ENCODE measurements at regions not wholly inside any gene's neighbourhood (a gene's known extent, or its start where the extent isn't known, plus 50 kb on each side); places are given as distances from the start of the nearest gene placed in this dataset.

DNA sequence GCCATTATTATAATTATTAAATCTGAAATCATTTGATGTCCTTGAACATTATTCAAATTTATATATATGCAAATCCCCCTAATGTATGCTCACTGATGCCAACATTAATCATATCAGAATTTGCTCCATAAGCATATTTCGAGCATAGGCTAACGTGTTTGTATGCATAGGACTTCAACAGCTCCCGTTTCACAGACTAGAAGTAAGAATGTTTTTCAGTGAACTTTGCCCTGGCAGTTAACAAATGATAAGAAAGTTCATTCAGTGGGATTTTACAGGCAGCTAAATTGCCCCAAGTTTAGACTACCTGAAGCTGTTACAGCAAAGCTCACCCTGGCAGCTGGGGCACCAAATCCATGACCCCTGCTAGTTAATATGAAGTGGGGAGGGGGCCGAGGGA lies 272.0 kb downstream of the LNPK start:
- Mint-ChIP-seq H3K4me3 (no peak overlapping the region), H3K27me3 (peaks cover 4% of the 10 kb centered on the region), H3K27ac (no peak overlapping the region), H3K36me3 (ENCODE audit: low read depth) (no peaks in the 10 kb centered on the region), H3K9me3 (no peaks in the 10 kb centered on the region), H3K4me1 (ENCODE audit: low read depth) (no peaks in the 10 kb centered on the region)
- CTCF ChIA-PET, result no interaction called here
- TF ChIP-seq, protein P1, sequence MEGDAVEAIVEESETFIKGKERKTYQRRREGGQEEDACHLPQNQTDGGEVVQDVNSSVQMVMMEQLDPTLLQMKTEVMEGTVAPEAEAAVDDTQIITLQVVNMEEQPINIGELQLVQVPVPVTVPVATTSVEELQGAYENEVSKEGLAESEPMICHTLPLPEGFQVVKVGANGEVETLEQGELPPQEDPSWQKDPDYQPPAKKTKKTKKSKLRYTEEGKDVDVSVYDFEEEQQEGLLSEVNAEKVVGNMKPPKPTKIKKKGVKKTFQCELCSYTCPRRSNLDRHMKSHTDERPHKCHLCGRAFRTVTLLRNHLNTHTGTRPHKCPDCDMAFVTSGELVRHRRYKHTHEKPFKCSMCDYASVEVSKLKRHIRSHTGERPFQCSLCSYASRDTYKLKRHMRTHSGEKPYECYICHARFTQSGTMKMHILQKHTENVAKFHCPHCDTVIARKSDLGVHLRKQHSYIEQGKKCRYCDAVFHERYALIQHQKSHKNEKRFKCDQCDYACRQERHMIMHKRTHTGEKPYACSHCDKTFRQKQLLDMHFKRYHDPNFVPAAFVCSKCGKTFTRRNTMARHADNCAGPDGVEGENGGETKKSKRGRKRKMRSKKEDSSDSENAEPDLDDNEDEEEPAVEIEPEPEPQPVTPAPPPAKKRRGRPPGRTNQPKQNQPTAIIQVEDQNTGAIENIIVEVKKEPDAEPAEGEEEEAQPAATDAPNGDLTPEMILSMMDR (IDR thresholded peaks at IDR 0.05), result no peak
- intact Hi-C loops (cut with micrococcal nuclease), result no loop called here
- POLR2A ChIA-PET, result no interaction called here
- ATAC-seq (no peak), DNase-seq (no peak)

DNA sequence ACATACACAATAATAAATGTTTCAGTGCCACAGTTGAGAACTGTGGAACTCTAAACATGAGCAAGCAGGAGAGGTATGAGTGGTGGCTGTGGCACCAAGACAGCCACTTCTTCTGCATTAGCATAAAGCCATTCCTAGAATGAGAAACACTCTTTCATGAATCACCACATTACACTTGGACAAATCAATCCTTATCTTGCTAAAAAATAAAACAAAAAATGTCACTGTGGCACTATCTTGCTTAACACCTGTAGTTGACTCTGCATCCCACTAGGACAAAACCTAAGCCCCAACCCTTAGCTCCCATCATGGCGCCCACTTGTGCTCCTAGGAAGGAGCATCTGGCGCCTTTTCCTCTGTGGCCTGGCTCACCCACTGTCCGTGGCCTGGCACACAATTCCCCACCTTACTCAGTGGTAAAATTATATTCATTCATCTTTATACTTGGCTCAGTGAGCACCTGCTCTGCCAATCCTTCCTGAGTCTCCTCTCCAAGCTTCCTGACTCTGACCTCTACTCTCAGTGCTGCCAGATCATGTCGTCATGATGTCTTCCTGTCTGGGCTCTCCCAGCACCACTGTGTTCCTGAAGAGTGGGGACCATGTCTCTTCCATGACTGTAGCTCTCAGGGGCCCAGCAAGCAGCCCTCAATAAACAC lies 272.9 kb downstream of the LNPK start:
- TF ChIP-seq, protein P1 (IDR thresholded peaks at IDR 0.05), result no peak
- Mint-ChIP-seq H3K4me1 (ENCODE audit: low read depth) (no peaks in the 10 kb centered on the region), H3K9me3 (no peaks in the 10 kb centered on the region), H3K4me3 (no peak overlapping the region), H3K27ac (no peak overlapping the region), H3K36me3 (ENCODE audit: low read depth) (no peaks in the 10 kb centered on the region), H3K27me3 (peaks cover 4% of the 10 kb centered on the region)
- POLR2A ChIA-PET, result no interaction called here
- DNase-seq, result no peak
- intact Hi-C loops (cut with micrococcal nuclease), result no loop called here
- ATAC-seq, result no peak
- CTCF ChIA-PET, result no interaction called here

DNA sequence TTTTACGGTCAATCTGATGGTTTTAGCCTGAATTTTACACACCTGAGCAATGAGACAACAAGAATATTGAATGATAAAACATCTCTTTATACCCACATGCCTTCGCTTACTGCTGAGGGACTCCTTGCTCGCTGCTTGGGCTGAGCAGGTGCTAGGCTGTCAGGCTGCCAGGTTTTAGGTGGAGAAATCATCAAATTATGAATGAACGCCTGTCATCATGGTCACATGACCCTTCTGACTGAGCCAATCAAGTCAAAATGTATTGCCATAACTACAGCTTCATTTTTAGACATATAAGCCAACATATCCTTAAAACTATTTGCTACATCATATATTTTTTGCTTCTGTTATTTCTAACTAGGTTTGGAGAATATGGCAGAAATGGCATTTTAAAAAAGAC lies 274.0 kb downstream of the LNPK start:
- H3K27me3 Mint-ChIP-seq, result peaks cover 4% of the 10 kb centered on the region
- H3K9me3 Mint-ChIP-seq, result no peaks in the 10 kb centered on the region
- no peak overlapping the region for H3K27ac Mint-ChIP-seq
- no peak overlapping the region for H3K4me3 Mint-ChIP-seq
- ATAC-seq (no peak), DNase-seq (no peak)
- H3K36me3 Mint-ChIP-seq (ENCODE audit: low read depth), result no peaks in the 10 kb centered on the region
- intact Hi-C loops (cut with micrococcal nuclease), result no loop called here
- TF ChIP-seq, protein P1 (IDR thresholded peaks at IDR 0.05), result no peak
- ChIA-PET POLR2A (no interaction called here), CTCF (no interaction called here)
- no peaks in the 10 kb centered on the region for H3K4me1 Mint-ChIP-seq (ENCODE audit: low read depth)

DNA sequence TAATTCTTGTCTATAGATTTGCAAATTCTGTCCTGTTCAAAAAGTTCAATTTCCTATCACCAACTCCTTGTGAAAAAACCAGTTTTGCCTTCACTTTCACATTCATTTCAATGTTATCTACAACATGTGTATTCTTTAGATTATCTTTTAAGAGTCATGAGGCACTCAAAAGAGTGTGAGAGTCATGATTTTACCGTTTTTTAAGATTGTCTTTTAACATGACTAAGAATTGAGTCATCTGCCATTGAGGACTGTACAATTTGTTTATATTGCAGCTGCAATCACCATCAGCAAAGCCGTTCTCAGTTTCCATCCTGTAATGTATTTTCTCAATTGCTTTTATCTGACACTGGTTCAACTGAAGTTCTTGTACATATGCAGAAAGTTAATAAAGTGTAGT lies 275.8 kb downstream of the LNPK start:
- intact Hi-C loops (cut with micrococcal nuclease), result no loop called here
- Mint-ChIP-seq H3K4me1 (ENCODE audit: low read depth) (no peaks in the 10 kb centered on the region), H3K36me3 (ENCODE audit: low read depth) (no peaks in the 10 kb centered on the region), H3K4me3 (no peak overlapping the region), H3K9me3 (no peaks in the 10 kb centered on the region), H3K27ac (no peak overlapping the region), H3K27me3 (peaks cover 1% of the 10 kb centered on the region)
- DNase-seq (no peak), ATAC-seq (no peak)
- CTCF ChIA-PET, result no interaction called here
- POLR2A ChIA-PET, result no interaction called here
- TF ChIP-seq, protein P1 (IDR thresholded peaks at IDR 0.05), result no peak

DNA sequence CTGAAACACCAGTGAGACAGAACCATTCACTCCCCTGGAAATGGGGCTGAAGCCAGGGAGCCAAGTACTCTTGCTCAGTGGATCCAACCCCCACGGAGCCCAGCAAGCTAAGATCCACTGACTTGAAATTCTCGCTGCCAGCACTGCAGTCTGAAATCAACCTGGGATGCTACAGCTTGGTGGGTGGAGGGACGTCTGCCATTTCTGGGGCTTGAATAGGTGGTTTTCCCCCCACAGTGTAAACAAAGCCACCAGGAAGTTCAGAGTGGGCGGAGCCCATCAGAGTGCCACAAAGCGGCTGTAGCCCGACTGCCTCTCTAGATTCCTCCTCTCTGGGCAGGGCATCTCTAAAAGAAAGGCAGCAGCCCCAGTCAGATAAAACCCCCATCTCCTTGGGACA lies 292.8 kb downstream of the LNPK start:
- ChIA-PET POLR2A (no interaction called here), CTCF (no interaction called here)
- DNase-seq (no peak), ATAC-seq (no peak)
- H3K9me3 Mint-ChIP-seq, result peaks cover under 1% of the 10 kb centered on the region
- intact Hi-C loops (cut with micrococcal nuclease), result no loop called here
- H3K4me1 Mint-ChIP-seq (ENCODE audit: low read depth), result no peaks in the 10 kb centered on the region
- H3K36me3 Mint-ChIP-seq (ENCODE audit: low read depth), result no peaks in the 10 kb centered on the region
- peaks cover 33% of the 10 kb centered on the region for H3K27me3 Mint-ChIP-seq
- H3K27ac Mint-ChIP-seq, result no peak overlapping the region
- TF ChIP-seq, protein P1 (IDR thresholded peaks at IDR 0.05), result no peak
- no peak overlapping the region for H3K4me3 Mint-ChIP-seq

All from activated CD8-positive, alpha-beta T cell treated with anti-CD3 and anti-CD28 coated beads for 36 hours (primary cell).